GM12873 (cell line): ENCODE measurements at regions not wholly inside any gene's neighbourhood (a gene's known extent, or its start where the extent isn't known, plus 50 kb on each side); places are given as distances from the start of the nearest gene placed in this dataset.

Source experiments
- CTCF ChIP-seq: IDR thresholded peaks from 2 replicates; pipeline ENCODE4 v1.5.1; 2012; ENCODE audit warnings: low read depth, mild to moderate bottlenecking, moderate library complexity, low read length, control low read depth; ENCODE audit not compliant: insufficient read depth; ENCODE audit errors: missing control alignments

DNA sequence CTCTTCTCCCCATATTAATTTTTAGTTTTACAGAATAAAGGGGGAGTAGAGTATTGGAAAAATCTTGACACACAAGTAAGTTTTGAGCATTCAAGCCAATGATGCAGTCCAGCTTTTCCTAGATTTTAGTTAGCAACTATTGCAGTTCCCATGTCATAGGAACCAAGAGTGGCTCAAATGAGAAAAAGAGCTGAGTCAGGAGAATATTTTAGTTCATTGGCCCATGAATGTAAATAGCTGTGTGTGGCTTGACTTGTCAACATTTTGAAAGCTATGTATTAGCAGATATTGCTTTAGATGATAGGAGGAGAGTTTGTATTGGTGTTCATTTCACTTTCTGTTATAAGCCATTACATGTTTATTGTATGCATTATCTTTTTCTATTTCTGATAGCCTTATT, 853.7 kb downstream of the PLOD2 start:
- TF ChIP-seq CTCF = no peak

DNA sequence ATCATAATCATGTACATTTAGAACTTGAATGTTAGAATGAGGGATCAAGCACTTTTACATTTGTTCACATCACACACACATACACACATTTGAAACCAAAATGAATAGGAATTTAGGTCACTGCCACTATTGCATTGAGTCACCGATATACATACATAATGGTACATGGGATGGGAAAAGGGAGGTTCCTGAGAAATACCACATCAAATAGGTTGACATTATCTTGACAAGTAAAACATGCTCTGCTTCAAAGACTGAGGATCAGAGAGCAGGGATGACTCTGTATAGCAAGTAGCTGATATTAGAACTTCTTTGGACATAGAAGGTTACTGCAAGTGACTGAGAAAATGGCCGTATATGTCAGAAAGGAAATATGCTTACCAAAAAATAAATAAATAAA, 847.2 kb downstream of the PLOD2 start:
- TF ChIP-seq CTCF = no peak

GRCh38 chr3:145326666-145327065, 834.3 kb downstream of the PLOD2 start:
- no peak for TF ChIP-seq CTCF

GRCh38 chr3:145333931-145334330, 827.1 kb downstream of the PLOD2 start:
- TF ChIP-seq CTCF = no peak

- no peak for TF ChIP-seq CTCF
Observed at GRCh38 chr3:145355206-145355605, 805.8 kb downstream of the PLOD2 start.

- TF ChIP-seq CTCF = no peak
Observed at GRCh38 chr3:145357453-145357852, 803.5 kb downstream of the PLOD2 start.

- no peak for TF ChIP-seq CTCF
Observed at GRCh38 chr3:145359040-145359439, 801.9 kb downstream of the PLOD2 start.
